IPS-18c (cell line): ENCODE measurements at regions not wholly inside any gene's neighbourhood (a gene's known extent, or its start where the extent isn't known, plus 50 kb on each side); places are given as distances from the start of the nearest gene placed in this dataset.
"Not testable (repeated sequence)": the region's sequence is repeated elsewhere in the genome, so short reads cannot be mapped to it uniquely, and the experiment has no call there.

Experiments used
- H3K4me3 ChIP-seq: 2 replicates; pipeline ENCODE4 v1.7.0; 2013; ENCODE audit warnings: low read depth, mild to moderate bottlenecking, low read length, moderate library complexity; ENCODE audit not compliant: insufficient read depth
- H3K9me3 ChIP-seq: one replicate; pipeline ENCODE4 v1.6.1; 2013; ENCODE audit warnings: mild to moderate bottlenecking, low read length, moderate library complexity; ENCODE audit not compliant: control insufficient read depth, insufficient read depth

DNA sequence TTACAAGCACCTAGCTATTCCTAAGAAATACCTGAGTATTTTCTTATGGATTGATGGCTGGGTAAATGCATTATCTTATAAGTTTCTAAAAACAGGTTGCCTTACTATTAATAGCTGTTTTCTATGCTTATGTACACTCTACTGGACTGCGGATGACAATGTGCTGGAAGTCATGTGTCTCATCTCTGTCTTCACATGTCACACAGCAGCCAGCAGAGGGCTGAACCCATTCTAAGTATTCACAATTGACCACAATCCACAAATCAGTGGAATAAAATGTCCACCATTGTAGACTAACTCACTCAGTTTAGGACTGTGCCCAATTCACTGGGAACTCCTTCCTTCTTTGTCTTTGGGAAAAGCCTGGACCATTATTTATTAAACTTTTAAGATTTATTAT, 371.2 kb downstream of the INSIG2 start:
- H3K9me3 ChIP-seq, result no peaks in the 10 kb centered on the region
- no peak overlapping the region for H3K4me3 ChIP-seq

DNA sequence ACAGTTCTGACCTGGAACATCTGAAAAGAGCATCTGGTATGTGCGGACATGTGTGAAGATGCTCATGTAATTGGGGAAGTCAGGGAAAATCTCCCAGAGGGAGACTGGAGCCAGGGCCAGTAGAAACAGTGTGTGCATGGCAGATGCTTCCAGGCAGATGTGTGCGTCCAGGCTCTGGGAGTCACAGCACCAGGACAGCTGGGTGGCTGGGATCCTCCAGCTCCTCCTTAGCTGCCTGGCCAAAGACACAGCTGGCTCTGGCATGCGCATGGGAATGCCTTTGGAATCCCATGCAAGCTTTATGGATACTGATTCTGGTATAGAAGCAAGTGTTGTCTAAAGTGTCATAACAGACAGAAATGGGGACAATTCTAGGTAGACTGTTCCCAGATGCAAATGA, 369.7 kb downstream of the INSIG2 start:
- no peak overlapping the region for H3K4me3 ChIP-seq
- no peaks in the 10 kb centered on the region for H3K9me3 ChIP-seq

DNA sequence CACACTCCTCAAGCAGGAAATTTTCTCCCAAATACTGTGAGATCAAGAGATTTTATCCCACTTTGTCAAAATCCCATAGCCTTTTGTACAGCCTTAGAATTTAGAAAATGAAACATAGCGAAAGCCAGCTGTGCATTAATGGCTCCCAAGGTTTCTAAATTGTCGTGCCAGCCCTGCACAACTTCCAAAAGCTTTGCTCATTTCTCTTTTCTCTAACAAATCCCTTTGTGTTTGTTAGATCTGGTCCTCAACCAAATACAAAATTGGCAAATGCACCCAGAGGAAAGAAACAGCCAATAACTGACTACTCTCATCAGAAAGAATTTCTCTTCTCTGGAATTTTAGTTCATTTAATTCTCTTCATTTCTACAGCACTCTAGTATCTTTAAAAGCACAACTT, 361.1 kb downstream of the INSIG2 start:
- H3K4me3 ChIP-seq, result no peak overlapping the region
- no peaks in the 10 kb centered on the region for H3K9me3 ChIP-seq

DNA sequence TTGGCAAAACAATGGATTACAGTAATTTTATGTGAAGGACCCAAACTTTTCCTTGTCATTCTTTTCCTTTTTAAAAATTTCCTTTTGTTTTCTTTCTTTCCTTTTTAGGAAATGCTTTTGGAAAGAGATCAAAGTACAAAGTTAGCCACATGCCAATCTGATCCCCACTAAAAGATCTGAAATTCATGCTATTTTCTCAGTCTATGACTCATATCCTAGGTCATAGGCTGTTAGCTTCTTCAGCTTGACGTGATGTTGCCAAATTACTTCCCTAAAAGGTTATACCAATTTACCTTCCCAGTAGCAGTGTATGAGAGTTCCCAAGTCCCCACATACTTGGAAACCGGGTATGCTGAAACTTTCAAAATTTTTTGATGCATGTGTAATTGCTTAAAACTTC, 355.3 kb downstream of the INSIG2 start:
- H3K9me3 ChIP-seq, result no peaks in the 10 kb centered on the region
- H3K4me3 ChIP-seq, result no peak overlapping the region

DNA sequence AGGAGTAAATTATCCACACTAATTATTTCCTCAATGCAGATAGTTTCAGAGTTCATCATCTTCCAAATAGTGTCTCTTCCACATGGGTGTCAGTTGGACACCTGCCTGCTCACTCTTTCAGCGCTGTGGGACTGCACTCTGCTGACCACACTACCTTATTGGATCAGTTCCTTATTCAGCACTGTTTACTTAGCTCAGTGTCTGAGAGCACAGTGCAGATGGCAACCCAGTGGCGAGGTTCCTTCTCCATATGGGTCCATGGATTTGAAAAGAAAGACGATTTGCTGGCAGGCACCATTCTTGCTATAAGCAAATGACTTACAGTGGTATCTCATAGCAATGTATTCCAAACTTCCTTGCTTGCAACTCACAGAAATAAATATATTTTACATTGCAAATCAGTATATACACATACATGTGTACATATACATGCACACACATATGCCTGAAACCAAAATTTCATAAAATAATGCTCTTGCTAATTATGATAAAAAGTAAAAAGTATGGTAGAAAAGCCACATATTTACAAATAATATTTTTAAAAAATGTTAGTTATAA, 354.8 kb downstream of the INSIG2 start:
- Histone ChIP-seq H3K4me3 (no peak overlapping the region), H3K9me3 (no peaks in the 10 kb centered on the region)

DNA sequence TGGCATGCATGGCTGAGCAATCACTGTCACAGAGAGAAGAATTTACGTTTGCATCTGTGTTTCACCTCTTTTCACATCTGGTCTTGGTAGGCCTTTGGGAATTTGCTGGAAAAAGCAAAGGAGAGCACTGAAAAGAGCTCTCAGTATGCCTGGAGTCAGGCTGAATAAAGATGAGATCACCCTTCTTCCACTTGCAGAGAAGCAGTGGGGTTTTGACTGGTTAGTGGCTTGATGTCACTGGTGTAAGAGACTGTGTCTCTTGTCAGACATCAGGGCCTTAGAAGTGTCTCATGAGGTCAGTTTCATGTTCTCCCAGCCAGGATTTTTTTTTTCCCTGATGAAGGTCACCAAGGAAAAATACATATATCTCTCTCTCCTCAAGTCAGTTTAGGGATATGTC, 353.8 kb downstream of the INSIG2 start:
- no peak overlapping the region for H3K4me3 ChIP-seq
- H3K9me3 ChIP-seq, result no peaks in the 10 kb centered on the region

DNA sequence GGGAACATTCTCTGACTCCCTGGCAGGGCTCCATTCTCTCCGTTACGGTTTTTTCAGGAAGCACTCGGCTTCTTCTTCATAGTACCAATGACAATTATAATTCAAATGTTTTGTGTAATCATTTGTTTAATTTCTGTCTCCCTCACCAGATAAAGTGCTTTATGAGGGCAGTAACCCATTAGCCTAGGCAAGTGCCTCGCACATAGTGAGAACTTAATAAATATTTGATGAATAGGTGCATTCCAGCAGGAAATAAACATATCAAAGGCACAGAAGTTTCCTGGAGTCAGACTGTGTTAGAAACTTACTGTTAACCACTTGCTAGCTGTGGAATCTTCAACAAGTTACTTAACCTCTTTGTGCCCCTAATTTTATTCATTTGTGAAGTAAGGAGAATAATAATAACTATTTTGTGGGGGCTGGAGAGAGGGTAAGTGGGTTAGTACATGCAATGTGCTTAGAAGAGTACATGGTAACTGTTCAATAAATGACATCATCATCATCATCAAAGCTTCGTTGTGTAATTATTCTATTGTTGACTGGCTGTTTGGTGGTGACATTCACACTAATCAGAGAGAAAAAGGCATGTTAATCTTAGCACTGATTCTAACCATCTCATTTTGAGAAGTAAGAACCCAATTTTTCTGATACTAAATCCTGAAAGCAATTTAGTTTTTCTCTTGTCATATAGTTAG, 352.3 kb downstream of the INSIG2 start:
- no peak overlapping the region for H3K4me3 ChIP-seq
- no peaks in the 10 kb centered on the region for H3K9me3 ChIP-seq

DNA sequence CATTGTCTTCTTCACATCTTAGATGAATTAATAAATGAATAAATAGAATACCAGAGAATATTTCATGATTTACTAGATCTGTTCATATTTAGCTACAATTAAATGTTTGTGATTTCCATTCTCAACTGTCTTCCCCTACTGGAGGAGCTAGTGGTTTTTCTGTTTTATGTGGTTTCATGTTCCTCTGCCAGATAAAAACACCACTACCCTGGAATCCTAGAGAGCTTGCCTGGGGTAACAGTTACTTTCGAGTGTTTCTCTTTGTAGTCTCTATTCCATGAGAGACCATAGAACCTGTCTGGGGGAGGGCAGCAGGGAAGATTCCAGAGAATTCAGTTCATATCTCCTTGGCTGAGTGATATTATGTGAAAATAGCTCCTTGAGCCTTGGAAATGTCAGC, 349.2 kb downstream of the INSIG2 start:
- H3K9me3 ChIP-seq, result no peaks in the 10 kb centered on the region
- no peak overlapping the region for H3K4me3 ChIP-seq

DNA sequence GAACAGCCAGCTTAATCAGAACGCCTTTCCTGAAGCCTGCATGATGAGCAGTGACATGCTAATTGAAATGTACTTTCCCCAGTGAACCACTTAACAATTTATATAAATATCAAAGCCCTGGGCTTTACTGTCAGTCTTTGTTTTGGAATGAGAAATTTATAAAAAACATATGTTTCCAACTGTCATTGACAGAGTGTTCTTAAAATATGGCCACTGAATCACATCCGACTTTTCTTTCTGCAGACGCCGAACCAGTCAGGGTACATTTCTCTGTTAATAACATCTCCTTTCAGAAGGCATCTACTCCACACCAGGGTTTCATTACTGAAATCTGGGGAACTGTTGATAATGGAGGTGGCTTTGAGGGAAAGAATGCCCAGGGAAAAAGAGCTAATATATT, 343.7 kb downstream of the INSIG2 start:
- Histone ChIP-seq H3K4me3 (no peak overlapping the region), H3K9me3 (no peaks in the 10 kb centered on the region)

DNA sequence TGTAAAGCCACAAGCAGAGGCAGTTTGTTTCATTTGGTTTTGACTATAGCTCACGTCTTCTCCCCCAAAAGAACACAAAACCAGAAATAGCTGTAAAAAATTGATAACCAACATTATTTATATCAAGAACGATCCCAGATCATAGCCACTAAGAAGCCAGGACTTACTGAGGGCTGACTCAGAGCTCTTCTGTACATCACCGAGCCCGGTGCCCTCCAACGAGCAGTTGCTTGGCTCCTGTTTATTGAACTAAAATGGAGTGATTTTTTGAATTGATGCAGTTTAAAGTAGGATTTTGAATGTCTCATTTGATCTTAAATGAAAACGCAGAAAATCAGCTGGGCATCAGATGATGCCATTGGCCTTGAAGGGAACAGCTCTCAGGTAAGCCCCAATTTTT, 343.3 kb downstream of the INSIG2 start:
- H3K9me3 ChIP-seq, result no peaks in the 10 kb centered on the region
- H3K4me3 ChIP-seq, result no peak overlapping the region

DNA sequence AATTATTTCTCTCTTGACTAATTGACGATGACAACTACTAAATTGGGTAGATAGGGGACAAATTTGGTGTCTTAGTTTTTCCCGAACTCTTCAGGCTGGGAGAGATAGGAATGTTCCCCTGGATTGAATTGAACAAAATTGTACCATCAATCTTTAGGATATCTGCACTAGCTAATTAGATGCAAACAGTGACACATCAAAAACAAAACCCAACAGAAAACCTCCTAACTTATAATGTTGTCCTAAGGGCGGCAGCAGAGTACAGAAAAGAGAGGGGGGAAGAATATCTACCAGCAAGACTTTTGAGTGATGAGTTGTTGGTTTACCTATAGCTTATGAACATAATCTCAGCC, 342.9 kb downstream of the INSIG2 start:
- no peaks in the 10 kb centered on the region for H3K9me3 ChIP-seq
- H3K4me3 ChIP-seq, result no peak overlapping the region

DNA sequence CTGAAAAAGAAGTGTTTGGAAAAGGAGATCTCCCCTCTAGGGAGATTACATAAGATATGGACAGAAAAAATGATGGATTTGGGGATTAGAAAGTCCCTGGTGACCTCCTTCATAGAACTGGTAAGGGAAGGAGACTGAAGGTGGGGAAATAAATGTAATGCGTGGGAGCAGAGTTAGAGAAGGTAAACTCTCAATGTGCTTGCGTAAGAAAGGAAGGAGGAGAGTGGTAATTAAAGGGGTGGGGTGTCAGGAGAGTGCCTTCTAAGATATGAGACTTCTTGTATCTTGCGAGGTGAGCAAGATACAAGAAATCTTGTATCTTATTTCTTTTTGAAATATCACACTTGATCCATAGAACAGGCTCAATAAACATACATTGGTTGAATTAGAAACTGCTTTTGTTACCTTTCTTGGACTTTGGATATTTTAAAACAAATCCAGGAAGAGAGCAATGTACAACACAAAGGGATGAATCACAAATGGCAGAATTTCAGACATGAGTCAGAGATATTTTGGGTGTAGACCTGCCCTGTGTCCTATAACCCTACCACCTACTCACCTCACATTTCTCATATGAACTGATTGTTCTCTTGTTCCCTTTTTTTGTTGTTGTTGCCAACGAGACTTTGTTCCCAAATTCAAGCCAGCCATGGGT, 342.4 kb downstream of the INSIG2 start:
- no peak overlapping the region for H3K4me3 ChIP-seq
- no peaks in the 10 kb centered on the region for H3K9me3 ChIP-seq

DNA sequence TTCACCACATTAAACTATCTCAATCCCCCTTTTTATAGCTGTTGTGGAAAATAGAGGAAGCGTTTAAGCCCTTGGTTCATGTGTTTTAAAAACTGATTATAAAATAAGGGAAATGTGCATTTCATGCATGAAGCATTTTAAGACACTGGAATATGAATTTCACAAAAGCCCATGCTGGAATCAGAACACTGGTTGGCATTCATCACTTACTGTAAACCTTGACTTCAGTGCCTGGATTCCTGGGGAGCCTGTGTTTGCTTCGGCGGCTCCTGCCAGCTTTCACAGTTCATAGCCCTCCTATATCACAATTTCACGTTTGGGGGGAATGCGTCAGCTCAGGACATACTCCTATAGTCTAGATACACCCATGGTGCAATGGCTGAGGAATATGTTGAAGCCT, 336.9 kb downstream of the INSIG2 start:
- H3K4me3 ChIP-seq, result no peak overlapping the region
- no peaks in the 10 kb centered on the region for H3K9me3 ChIP-seq

DNA sequence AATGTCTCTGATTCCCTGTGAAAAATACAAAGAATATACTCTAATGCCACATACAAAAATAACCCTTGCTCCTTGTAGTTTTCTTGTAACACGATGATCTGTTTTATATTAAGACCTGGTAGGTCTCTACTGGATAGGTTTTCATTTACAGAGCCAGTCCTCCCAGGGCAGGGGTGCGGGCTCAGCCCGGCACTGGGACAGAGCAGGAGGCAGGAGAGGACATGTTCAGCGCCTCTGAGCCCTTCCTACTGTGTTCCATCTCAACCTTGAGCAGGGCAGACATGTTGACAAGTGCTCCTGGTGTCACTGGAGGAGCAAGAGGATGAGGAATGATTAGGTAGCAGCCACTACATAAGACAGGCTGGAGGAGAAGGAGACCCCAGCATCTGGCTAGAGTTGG, 335.5 kb downstream of the INSIG2 start:
- H3K9me3 ChIP-seq, result no peaks in the 10 kb centered on the region

DNA sequence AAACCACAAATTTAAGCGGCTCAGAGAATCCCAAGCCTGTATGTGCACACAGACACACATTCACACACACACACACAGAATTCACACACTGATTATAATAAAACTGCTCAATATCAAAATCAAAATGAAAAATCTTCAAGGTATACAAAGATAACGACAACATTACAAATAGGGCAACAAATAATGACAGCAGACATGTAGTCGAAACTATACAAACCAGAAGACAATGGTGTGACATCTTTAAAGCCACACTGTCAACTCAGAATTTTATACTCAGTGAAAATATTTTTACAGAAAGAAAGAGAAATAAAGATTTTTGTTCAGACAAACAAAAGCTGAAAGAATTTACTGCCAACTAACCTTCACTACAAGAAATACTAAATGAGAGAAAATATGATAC, 333.4 kb downstream of the INSIG2 start:
- H3K9me3 ChIP-seq, result no peaks in the 10 kb centered on the region
- no peak overlapping the region for H3K4me3 ChIP-seq

More for the DNA sequence above, 335.5 kb downstream of the INSIG2 start:
- no peak overlapping the region for H3K4me3 ChIP-seq

DNA sequence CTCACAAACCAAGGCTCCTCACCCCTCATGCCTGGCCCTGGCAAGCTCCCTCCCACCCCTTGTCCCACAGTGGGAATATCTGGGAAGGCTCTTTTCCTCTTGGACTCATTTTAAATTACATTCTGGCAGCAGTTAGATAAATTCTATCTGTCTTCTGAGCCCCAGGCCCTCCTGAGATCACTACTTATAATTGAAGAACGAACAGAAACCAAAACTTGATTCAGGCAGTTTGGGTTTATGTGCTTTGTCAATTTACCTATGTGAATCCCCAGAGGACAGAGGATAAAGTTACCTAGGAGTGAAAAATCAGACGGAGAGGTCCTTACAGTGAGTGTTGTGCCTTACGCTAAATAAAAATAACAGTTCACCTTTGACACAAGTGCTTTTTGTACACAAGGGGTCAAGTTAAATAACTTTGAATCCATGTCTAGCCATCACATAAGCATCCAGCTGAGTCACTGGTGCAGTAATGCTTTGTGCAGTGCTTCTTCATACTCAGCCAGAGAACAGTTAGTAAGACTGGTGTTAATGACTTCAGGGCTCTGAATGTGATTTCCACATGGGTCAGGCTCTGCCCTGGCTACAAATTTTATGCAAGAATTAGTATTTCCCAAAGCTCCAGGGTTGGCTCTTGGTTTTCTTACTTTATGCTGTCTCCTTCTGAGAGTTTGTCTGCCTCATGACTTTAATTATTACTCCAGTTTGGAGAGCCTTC, 329.3 kb downstream of the INSIG2 start:
- Histone ChIP-seq H3K4me3 (no peak overlapping the region), H3K9me3 (no peaks in the 10 kb centered on the region)

DNA sequence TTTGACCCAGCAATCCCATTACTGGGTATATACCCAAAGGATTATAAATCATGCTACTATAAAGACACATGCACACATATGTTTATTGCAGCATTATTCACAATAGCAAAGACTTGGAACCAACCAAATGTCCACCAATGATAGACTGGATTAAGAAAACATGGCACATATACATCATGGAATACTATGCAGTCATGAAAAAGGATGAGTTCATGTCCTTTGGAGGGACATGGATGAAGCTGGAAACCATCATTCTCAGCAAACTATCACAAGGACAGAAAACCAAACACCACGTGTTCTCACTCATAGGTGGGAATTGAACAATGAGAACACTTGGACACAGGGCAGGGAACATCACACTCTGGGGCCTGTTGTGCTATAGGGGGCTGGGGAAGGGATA, 326.9 kb downstream of the INSIG2 start:
- H3K9me3 ChIP-seq, result not testable (repeated sequence)

More for the DNA sequence above, 326.9 kb downstream of the INSIG2 start:
- H3K4me3 ChIP-seq, result not testable (repeated sequence)
